ENCODE measurements at regions not wholly inside any gene's neighbourhood (a gene's known extent, or its start where the extent isn't known, plus 50 kb on each side); places are given as distances from the start of the nearest gene placed in this dataset.

DNA sequence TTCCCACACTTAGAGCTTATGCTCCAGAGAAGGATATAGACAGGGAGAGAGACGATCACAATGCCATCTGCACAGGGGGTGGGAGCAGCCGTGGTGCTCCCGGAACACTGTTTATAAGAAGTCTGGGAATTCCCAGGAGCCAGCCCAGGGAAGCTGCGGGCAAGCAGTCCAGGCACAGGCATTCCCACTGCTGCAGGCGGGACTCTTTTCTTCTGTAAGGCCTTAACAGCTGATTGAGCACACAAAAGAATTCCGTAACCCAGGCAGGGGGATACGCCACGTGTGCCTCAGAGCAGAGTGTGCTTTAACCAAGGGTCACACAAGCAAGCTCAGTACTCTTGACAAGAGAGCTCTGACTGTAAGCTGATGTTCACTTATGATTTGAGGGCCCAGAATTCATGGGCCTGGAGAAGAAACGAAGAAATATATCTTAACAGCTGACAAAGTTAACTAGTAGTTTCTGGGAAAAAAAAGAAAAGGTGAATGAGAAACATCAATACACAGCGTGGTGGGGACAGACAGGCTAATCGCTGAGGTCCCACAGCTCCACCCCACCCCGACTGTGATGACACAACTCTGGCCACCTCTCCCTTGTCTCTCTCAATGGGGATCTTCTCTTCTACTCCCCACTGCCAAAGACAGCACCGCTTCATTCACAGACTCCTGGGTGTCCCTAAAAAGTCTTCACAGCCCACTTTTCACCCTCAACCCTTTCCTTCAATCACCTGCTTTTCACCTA is 85.9 kb upstream of the SIMC1 start:
- no peaks in the 10 kb centered on the region for H3K36me3 Mint-ChIP-seq (ENCODE audit: insufficient read depth in 1 of 3, low read depth in 3 of 3)
- Histone ChIP-seq H3K79me2 (ENCODE audit: insufficient read depth, low read length) (no peaks in the 10 kb centered on the region), H3T11ph (ENCODE audit: low read length) (no peak overlapping the region), H3K56ac (ENCODE audit: insufficient read length, low read depth, low read length) (no peak overlapping the region), H3K23me2 (ENCODE audit: insufficient read length, low read depth, low read length, poor library complexity, severe bottlenecking) (no peaks in the 10 kb centered on the region), H4K8ac (replicated peaks; ENCODE audit: insufficient read length, low read depth, low read length) (no peak overlapping the region), H4K5ac (ENCODE audit: insufficient read length, low read depth, low read length) (no peak overlapping the region), H3K79me1 (ENCODE audit: insufficient read depth, low read depth, low read length, poor library complexity, severe bottlenecking) (no peaks in the 10 kb centered on the region), H2BK15ac (ENCODE audit: low read depth, low read length) (no peak overlapping the region), H3K18ac (ENCODE audit: insufficient read length, low read depth, low read length) (no peak overlapping the region), H2BK5ac (ENCODE audit: insufficient read length, low read length) (no peak overlapping the region), H3K27me3 (ENCODE audit: insufficient read depth, low read length) (no peaks in the 10 kb centered on the region), H3K9ac (ENCODE audit: extremely low read depth, insufficient read length, low read length) (no peak overlapping the region), H3K23ac (ENCODE audit: insufficient read length, low read depth, low read length) (no peak overlapping the region), H2AK5ac (ENCODE audit: insufficient read length, low read length) (no peak overlapping the region), H2BK12ac (ENCODE audit: insufficient read length, low read depth, low read length) (no peak overlapping the region), H2AFZ (ENCODE audit: low read length) (peak overlapping the region; percentile 18), H2BK120ac (ENCODE audit: low read depth, low read length, poor library complexity, severe bottlenecking) (no peak overlapping the region), H4K20me1 (ENCODE audit: control insufficient read depth, insufficient read depth, insufficient read length) (no peaks in the 10 kb centered on the region), H4K91ac (ENCODE audit: insufficient read length, low read depth, low read length) (no peak overlapping the region), H3K4me1 (ENCODE audit: insufficient read depth, low read length) (peaks cover 6% of the 10 kb centered on the region; the same call in 1 of the 2 replicates), H3K4me2 (ENCODE audit: insufficient read depth, insufficient read length, low read length) (no peak overlapping the region), H3K9me3 (ENCODE audit: control insufficient read depth, low read depth, low read length) (no peaks in the 10 kb centered on the region), H3K4ac (ENCODE audit: low read depth, low read length) (no peak overlapping the region), H2BK20ac (ENCODE audit: low read depth, low read length, poor library complexity, severe bottlenecking) (no peak overlapping the region), H3K27ac (ENCODE audit: insufficient read length, low read depth, low read length) (no peak overlapping the region), H3K14ac (ENCODE audit: insufficient read depth, low read length) (no peak overlapping the region)
- H3K27me3 Mint-ChIP-seq (ENCODE audit: low read depth): peaks cover 7% of the 10 kb centered on the region
- no peak overlapping the region; a peak in 1 of 5 replicates for H3K4me3 Mint-ChIP-seq
- H3K27ac Mint-ChIP-seq: no peak overlapping the region
- WGBS (ENCODE audit: extremely low coverage, insufficient read length, low lambda C conversion rate): no CpG with 5 or more reads among the region's 13 CpGs
- peak; percentile 55 for DNase-seq
- no peaks in the 10 kb centered on the region for H3K9me3 Mint-ChIP-seq
- H3K4me1 Mint-ChIP-seq: peaks cover 14 to 23% of the 10 kb centered on the region in 2 experiments
- TF ChIP-seq, protein P1, sequence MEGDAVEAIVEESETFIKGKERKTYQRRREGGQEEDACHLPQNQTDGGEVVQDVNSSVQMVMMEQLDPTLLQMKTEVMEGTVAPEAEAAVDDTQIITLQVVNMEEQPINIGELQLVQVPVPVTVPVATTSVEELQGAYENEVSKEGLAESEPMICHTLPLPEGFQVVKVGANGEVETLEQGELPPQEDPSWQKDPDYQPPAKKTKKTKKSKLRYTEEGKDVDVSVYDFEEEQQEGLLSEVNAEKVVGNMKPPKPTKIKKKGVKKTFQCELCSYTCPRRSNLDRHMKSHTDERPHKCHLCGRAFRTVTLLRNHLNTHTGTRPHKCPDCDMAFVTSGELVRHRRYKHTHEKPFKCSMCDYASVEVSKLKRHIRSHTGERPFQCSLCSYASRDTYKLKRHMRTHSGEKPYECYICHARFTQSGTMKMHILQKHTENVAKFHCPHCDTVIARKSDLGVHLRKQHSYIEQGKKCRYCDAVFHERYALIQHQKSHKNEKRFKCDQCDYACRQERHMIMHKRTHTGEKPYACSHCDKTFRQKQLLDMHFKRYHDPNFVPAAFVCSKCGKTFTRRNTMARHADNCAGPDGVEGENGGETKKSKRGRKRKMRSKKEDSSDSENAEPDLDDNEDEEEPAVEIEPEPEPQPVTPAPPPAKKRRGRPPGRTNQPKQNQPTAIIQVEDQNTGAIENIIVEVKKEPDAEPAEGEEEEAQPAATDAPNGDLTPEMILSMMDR (conservative IDR thresholded peaks at IDR 0.05): no peak

All from H9 (cell line).